Head of caudate nucleus (tissue), 42 donors: ENCODE measurements at regions not wholly inside any gene's neighbourhood (a gene's known extent, or its start where the extent isn't known, plus 50 kb on each side); places are given as distances from the start of the nearest gene placed in this dataset.
"Not testable (repeated sequence)": the region's sequence is repeated elsewhere in the genome, so short reads cannot be mapped to it uniquely, and the experiment has no call there.

ENCODE experiments used
- DNase-seq, 42 donors: peaks; one replicate each; pipeline versions ENCODE4 v3.0.0 to v3.0.0-alpha.2; 2020 to 2021; ENCODE audit warnings: mixed read lengths in 7 of 42
- intact Hi-C: fragments of 100-400 bp; cut with DNase I; formaldehyde crosslinking; loops from one replicate; pipeline ENCODE4 v1.15.0; 2022

- DNase-seq, result no peak
- intact Hi-C loops, result no loop called here
Observed at GRCh38 chr13:84640691-84641090, 758.4 kb upstream of the SLITRK1 start.

GRCh38 chr13:84630476-84630875 is 748.2 kb upstream of the SLITRK1 start:
- intact Hi-C loops, result no loop called here
- no peak for DNase-seq

- intact Hi-C loops, result no loop called here
Observed at GRCh38 chr13:84616864-84617263, 734.6 kb upstream of the SLITRK1 start.

GRCh38 chr13:84609716-84610115 is 727.4 kb upstream of the SLITRK1 start:
- no peak for DNase-seq
- intact Hi-C loops, result no loop called here

More at GRCh38 chr13:84616864-84617263, 734.6 kb upstream of the SLITRK1 start:
- DNase-seq, result no peak

GRCh38 chr13:84607261-84608013 is 725.2 kb upstream of the SLITRK1 start:
- DNase-seq, result no peak
- intact Hi-C loops, result no loop called here

GRCh38 chr13:84606616-84607015 is 724.3 kb upstream of the SLITRK1 start:
- intact Hi-C loops, result no loop called here
- no peak for DNase-seq

- DNase-seq, result no peak
- intact Hi-C loops, result no loop called here
Observed at GRCh38 chr13:84605927-84606326, 723.7 kb upstream of the SLITRK1 start.

GRCh38 chr13:84591444-84591843 is 709.2 kb upstream of the SLITRK1 start:
- DNase-seq, result no peak
- intact Hi-C loops, result no loop called here

- no peak for DNase-seq
- intact Hi-C loops, result no loop called here
Observed at GRCh38 chr13:84590663-84591062, 708.4 kb upstream of the SLITRK1 start.

- intact Hi-C loops, result no loop called here
- no peak for DNase-seq
Observed at GRCh38 chr13:84588023-84588422, 705.7 kb upstream of the SLITRK1 start.

GRCh38 chr13:84579901-84580300 is 697.6 kb upstream of the SLITRK1 start:
- DNase-seq, intact Hi-C loops: not testable (repeated sequence)

GRCh38 chr13:84574851-84575250 is 692.6 kb upstream of the SLITRK1 start:
- intact Hi-C loops, result no loop called here
- peak in 5 of 42 donors; percentile 1 to 13 (median 4) for DNase-seq

GRCh38 chr13:84571264-84571663 is 689.0 kb upstream of the SLITRK1 start:
- intact Hi-C loops, result no loop called here
- no peak for DNase-seq

GRCh38 chr13:84570831-84571230 is 688.6 kb upstream of the SLITRK1 start:
- intact Hi-C loops, result no loop called here
- DNase-seq, result no peak

GRCh38 chr13:84569366-84569765 is 687.1 kb upstream of the SLITRK1 start:
- intact Hi-C loops, result no loop called here
- DNase-seq, result no peak

GRCh38 chr13:84567848-84568247 is 685.6 kb upstream of the SLITRK1 start:
- intact Hi-C loops, result no loop called here
- DNase-seq, result no peak

GRCh38 chr13:84566780-84567179 is 684.5 kb upstream of the SLITRK1 start:
- DNase-seq, result no peak
- intact Hi-C loops, result no loop called here

GRCh38 chr13:84563611-84564010 is 681.3 kb upstream of the SLITRK1 start:
- no peak for DNase-seq
- intact Hi-C loops, result no loop called here

GRCh38 chr13:84553227-84553626 is 671.0 kb upstream of the SLITRK1 start:
- no peak for DNase-seq
- intact Hi-C loops, result no loop called here

GRCh38 chr13:84543962-84544361 is 661.7 kb upstream of the SLITRK1 start:
- intact Hi-C loops, result no loop called here
- no peak for DNase-seq

- DNase-seq, result no peak
- intact Hi-C loops, result no loop called here
Observed at GRCh38 chr13:84542348-84542747, 660.1 kb upstream of the SLITRK1 start.
